ENCODE measurements at regions not wholly inside any gene's neighbourhood (a gene's known extent, or its start where the extent isn't known, plus 50 kb on each side); places are given as distances from the start of the nearest gene placed in this dataset.

DNA sequence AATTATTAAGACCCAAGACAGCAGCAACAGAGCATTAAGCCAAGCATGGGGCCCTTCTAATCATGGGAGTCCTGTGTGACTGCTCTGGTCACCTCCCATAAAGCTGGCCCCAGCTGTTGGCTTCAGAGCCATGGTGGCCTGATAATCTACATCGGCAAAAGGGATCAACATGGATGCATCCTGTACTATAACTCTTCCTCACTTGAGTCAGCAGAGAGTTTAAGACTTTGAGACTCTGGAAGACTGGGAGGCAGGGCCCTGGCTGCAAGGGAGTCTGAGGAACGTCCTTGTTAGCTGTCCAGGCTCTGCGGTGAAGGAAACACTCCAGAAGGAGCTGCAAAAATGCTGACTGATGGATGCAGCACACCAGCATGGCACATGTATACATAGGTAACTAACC, 95.0 kb upstream of the KIAA1217 start:
- no peaks in the 10 kb centered on the region for H3K9me3 ChIP-seq (ENCODE audit: control insufficient read depth, insufficient read depth, low read depth, low read length)
- no peak overlapping the region for H3K27ac ChIP-seq (ENCODE audit: insufficient read depth, low read length)
- no peak overlapping the region for H3K4me3 ChIP-seq (replicated peaks in 1 of 4; ENCODE audit: control extremely low read depth in 1 of 4, insufficient read depth in 1 of 4, low read depth in 3 of 4, low read length in 4 of 4)
- no peaks in the 10 kb centered on the region for H3K4me1 ChIP-seq (ENCODE audit: control insufficient read depth, extremely low read depth, insufficient read depth, low read length)
- DNase-seq (ENCODE audit: low read depth in 2 of 2), result no peak
- H3K4me2 ChIP-seq (ENCODE audit: extremely low read depth, insufficient read depth, low read length), result no peak overlapping the region
- H3K36me3 ChIP-seq (ENCODE audit: control insufficient read depth, insufficient read depth, low read length), result no peaks in the 10 kb centered on the region
- no peaks in the 10 kb centered on the region for H3K27me3 ChIP-seq (ENCODE audit: control insufficient read depth, insufficient read depth, low read length)
- no peaks in the 10 kb centered on the region for H3K79me2 ChIP-seq (ENCODE audit: control insufficient read depth, insufficient read depth, low read length)
- TF ChIP-seq, protein P1, sequence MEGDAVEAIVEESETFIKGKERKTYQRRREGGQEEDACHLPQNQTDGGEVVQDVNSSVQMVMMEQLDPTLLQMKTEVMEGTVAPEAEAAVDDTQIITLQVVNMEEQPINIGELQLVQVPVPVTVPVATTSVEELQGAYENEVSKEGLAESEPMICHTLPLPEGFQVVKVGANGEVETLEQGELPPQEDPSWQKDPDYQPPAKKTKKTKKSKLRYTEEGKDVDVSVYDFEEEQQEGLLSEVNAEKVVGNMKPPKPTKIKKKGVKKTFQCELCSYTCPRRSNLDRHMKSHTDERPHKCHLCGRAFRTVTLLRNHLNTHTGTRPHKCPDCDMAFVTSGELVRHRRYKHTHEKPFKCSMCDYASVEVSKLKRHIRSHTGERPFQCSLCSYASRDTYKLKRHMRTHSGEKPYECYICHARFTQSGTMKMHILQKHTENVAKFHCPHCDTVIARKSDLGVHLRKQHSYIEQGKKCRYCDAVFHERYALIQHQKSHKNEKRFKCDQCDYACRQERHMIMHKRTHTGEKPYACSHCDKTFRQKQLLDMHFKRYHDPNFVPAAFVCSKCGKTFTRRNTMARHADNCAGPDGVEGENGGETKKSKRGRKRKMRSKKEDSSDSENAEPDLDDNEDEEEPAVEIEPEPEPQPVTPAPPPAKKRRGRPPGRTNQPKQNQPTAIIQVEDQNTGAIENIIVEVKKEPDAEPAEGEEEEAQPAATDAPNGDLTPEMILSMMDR (conservative IDR thresholded peaks at IDR 0.05 in 1 of 2, IDR thresholded peaks at IDR 0.05 in 1 of 2; ENCODE audit: low read depth in 1 of 2, low read length in 2 of 2), result no peak
- no peak for TF ChIP-seq EZH2 (IDR thresholded peaks at IDR 0.05; ENCODE audit: low read length, missing control alignments)
- no peak overlapping the region for H3K9ac ChIP-seq (ENCODE audit: insufficient read depth, low read length)
- H4K20me1 ChIP-seq (ENCODE audit: control insufficient read depth, extremely low read depth, insufficient read depth, low read length), result no peaks in the 10 kb centered on the region
- H2AFZ ChIP-seq (ENCODE audit: low read length), result no peak overlapping the region

DNA sequence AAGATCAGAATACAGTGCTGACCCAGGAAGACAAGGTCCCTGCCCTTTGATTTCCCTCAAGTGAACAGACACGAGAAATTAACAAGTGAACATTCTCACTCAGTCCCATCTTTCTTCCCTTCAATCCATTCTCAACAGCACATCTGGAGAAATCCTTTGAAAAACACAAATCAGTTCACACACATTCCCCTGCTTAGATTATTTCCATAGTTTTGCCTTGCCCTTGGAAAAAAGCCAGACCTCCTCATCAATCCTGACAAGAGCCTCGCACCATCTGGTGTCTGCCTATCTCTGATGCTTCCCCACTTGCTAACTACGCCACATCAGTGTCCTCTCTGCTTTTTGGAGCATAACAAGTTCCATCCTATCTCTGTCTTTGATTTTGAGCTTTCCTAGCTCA, 94.4 kb upstream of the KIAA1217 start:
- Histone ChIP-seq H3K4me3 (replicated peaks in 1 of 4; ENCODE audit: control extremely low read depth in 1 of 4, insufficient read depth in 1 of 4, low read depth in 3 of 4, low read length in 4 of 4) (no peak overlapping the region), H3K9ac (ENCODE audit: insufficient read depth, low read length) (no peak overlapping the region), H3K27me3 (ENCODE audit: control insufficient read depth, insufficient read depth, low read length) (no peaks in the 10 kb centered on the region), H3K4me1 (ENCODE audit: control insufficient read depth, extremely low read depth, insufficient read depth, low read length) (no peaks in the 10 kb centered on the region), H3K9me3 (ENCODE audit: control insufficient read depth, insufficient read depth, low read depth, low read length) (no peaks in the 10 kb centered on the region), H3K79me2 (ENCODE audit: control insufficient read depth, insufficient read depth, low read length) (no peaks in the 10 kb centered on the region), H3K36me3 (ENCODE audit: control insufficient read depth, insufficient read depth, low read length) (no peaks in the 10 kb centered on the region), H3K4me2 (ENCODE audit: extremely low read depth, insufficient read depth, low read length) (no peak overlapping the region), H3K27ac (ENCODE audit: insufficient read depth, low read length) (no peak overlapping the region), H2AFZ (ENCODE audit: low read length) (no peak overlapping the region), H4K20me1 (ENCODE audit: control insufficient read depth, extremely low read depth, insufficient read depth, low read length) (no peaks in the 10 kb centered on the region)
- DNase-seq (ENCODE audit: low read depth in 2 of 2), result peak; percentile 1 to 23
- TF ChIP-seq EZH2 (IDR thresholded peaks at IDR 0.05; ENCODE audit: low read length, missing control alignments), result no peak
- TF ChIP-seq, protein P1 (conservative IDR thresholded peaks at IDR 0.05 in 1 of 2, IDR thresholded peaks at IDR 0.05 in 1 of 2; ENCODE audit: low read depth in 1 of 2, low read length in 2 of 2), result no peak

DNA sequence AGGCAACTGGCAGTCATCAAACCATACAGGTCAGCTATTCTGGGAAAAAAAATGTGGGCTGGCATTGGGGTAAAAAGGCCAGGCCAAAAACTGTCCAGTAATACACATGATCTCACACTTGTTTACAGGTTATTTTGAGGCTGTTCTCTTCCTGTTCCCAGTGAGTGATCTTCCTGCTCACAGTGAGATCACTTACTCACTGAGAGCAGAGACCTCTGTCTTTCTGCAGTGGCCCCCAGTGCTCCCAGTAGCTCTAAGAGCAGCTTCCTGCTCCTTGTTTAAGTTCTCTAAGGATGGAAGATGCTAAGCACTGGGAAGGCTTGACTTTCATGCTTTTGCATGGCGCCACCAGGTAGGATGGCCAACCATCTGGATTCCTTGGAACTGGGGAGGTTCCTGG, 93.5 kb upstream of the KIAA1217 start:
- H3K27me3 ChIP-seq (ENCODE audit: control insufficient read depth, insufficient read depth, low read length), result no peaks in the 10 kb centered on the region
- no peak overlapping the region for H2AFZ ChIP-seq (ENCODE audit: low read length)
- H3K4me2 ChIP-seq (ENCODE audit: extremely low read depth, insufficient read depth, low read length), result no peak overlapping the region
- H4K20me1 ChIP-seq (ENCODE audit: control insufficient read depth, extremely low read depth, insufficient read depth, low read length), result no peaks in the 10 kb centered on the region
- H3K9me3 ChIP-seq (ENCODE audit: control insufficient read depth, insufficient read depth, low read depth, low read length), result no peaks in the 10 kb centered on the region
- no peaks in the 10 kb centered on the region for H3K36me3 ChIP-seq (ENCODE audit: control insufficient read depth, insufficient read depth, low read length)
- H3K4me3 ChIP-seq (replicated peaks in 1 of 4; ENCODE audit: control extremely low read depth in 1 of 4, insufficient read depth in 1 of 4, low read depth in 3 of 4, low read length in 4 of 4), result no peak overlapping the region
- no peak overlapping the region for H3K27ac ChIP-seq (ENCODE audit: insufficient read depth, low read length)
- H3K4me1 ChIP-seq (ENCODE audit: control insufficient read depth, extremely low read depth, insufficient read depth, low read length), result no peaks in the 10 kb centered on the region
- H3K9ac ChIP-seq (ENCODE audit: insufficient read depth, low read length), result no peak overlapping the region
- no peaks in the 10 kb centered on the region for H3K79me2 ChIP-seq (ENCODE audit: control insufficient read depth, insufficient read depth, low read length)
- TF ChIP-seq, protein P1 (conservative IDR thresholded peaks at IDR 0.05 in 1 of 2, IDR thresholded peaks at IDR 0.05 in 1 of 2; ENCODE audit: low read depth in 1 of 2, low read length in 2 of 2), result no peak
- no peak for TF ChIP-seq EZH2 (IDR thresholded peaks at IDR 0.05; ENCODE audit: low read length, missing control alignments)
- no peak for DNase-seq (ENCODE audit: low read depth in 2 of 2)
